ENCODE measurements at regions not wholly inside any gene's neighbourhood (a gene's known extent, or its start where the extent isn't known, plus 50 kb on each side); places are given as distances from the start of the nearest gene placed in this dataset.

GRCh38 chr21:16840538-16840937 is 672.3 kb upstream of the CXADR start:
- Histone ChIP-seq H3K4me1 (peaks cover 0 to 9% of the 10 kb centered on the region in 2 donors), H3K9me3 (no peaks in the 10 kb centered on the region), H3K4me3 (no peak overlapping the region), H3K36me3 (no peaks in the 10 kb centered on the region), H3K27me3 (no peaks in the 10 kb centered on the region), H3K27ac (peak overlapping the region in 1 of 2 donors; percentile 25)
- TF ChIP-seq CTCF (IDR thresholded peaks at IDR 0.05), result no peak
- DNase-seq (ENCODE audit: low spot score), result no peak

GRCh38 chr21:16841975-16842695 is 670.7 kb upstream of the CXADR start:
- no peaks in the 10 kb centered on the region for H3K36me3 ChIP-seq
- DNase-seq (ENCODE audit: low spot score), result no peak
- peaks cover 0 to 9% of the 10 kb centered on the region in 2 donors for H3K4me1 ChIP-seq
- no peaks in the 10 kb centered on the region for H3K27me3 ChIP-seq
- no peaks in the 10 kb centered on the region for H3K9me3 ChIP-seq
- H3K4me3 ChIP-seq, result no peak overlapping the region
- no peak for TF ChIP-seq CTCF (IDR thresholded peaks at IDR 0.05)
- no peak overlapping the region for H3K27ac ChIP-seq

- no peak overlapping the region for H3K27ac ChIP-seq
- no peak overlapping the region for H3K4me3 ChIP-seq
- TF ChIP-seq CTCF (IDR thresholded peaks at IDR 0.05), result no peak
- H3K36me3 ChIP-seq, result no peaks in the 10 kb centered on the region
- DNase-seq (ENCODE audit: low spot score), result no peak
- H3K4me1 ChIP-seq, result peaks cover 0 to 8% of the 10 kb centered on the region in 2 donors
- H3K9me3 ChIP-seq, result no peaks in the 10 kb centered on the region
- no peaks in the 10 kb centered on the region for H3K27me3 ChIP-seq
These were observed 670.2 kb upstream of the CXADR start for GRCh38 chr21:16842696-16843035.

GRCh38 chr21:16847211-16847610 is 665.6 kb upstream of the CXADR start:
- Histone ChIP-seq H3K4me1 (no peaks in the 10 kb centered on the region), H3K36me3 (no peaks in the 10 kb centered on the region), H3K27ac (no peak overlapping the region), H3K4me3 (no peak overlapping the region), H3K27me3 (no peaks in the 10 kb centered on the region), H3K9me3 (no peaks in the 10 kb centered on the region)
- DNase-seq (ENCODE audit: low spot score), result no peak
- TF ChIP-seq CTCF (IDR thresholded peaks at IDR 0.05), result no peak

- no peak for DNase-seq (ENCODE audit: low spot score)
- no peaks in the 10 kb centered on the region for H3K4me1 ChIP-seq
- no peak for TF ChIP-seq CTCF (IDR thresholded peaks at IDR 0.05)
- no peaks in the 10 kb centered on the region for H3K36me3 ChIP-seq
- H3K27ac ChIP-seq, result no peak overlapping the region
- no peak overlapping the region for H3K4me3 ChIP-seq
- peaks cover 0 to 13% of the 10 kb centered on the region in 2 donors for H3K9me3 ChIP-seq
- no peaks in the 10 kb centered on the region for H3K27me3 ChIP-seq
These were observed 661.8 kb upstream of the CXADR start for GRCh38 chr21:16851054-16851453.

GRCh38 chr21:16855164-16855667 is 657.6 kb upstream of the CXADR start:
- Histone ChIP-seq H3K9me3 (peaks cover 0 to 18% of the 10 kb centered on the region in 2 donors), H3K27ac (no peak overlapping the region), H3K27me3 (no peaks in the 10 kb centered on the region), H3K4me1 (no peaks in the 10 kb centered on the region), H3K4me3 (no peak overlapping the region), H3K36me3 (no peaks in the 10 kb centered on the region)
- no peak for TF ChIP-seq CTCF (IDR thresholded peaks at IDR 0.05)
- DNase-seq (ENCODE audit: low spot score), result no peak
